Activated CD4-positive, CD25-positive, alpha-beta regulatory T cell treated with anti-CD3 and anti-CD28 coated beads, Interleukin-2, amount 50 U/mL, for 24 hours (primary cell): ENCODE measurements at regions not wholly inside any gene's neighbourhood (a gene's known extent, or its start where the extent isn't known, plus 50 kb on each side); places are given as distances from the start of the nearest gene placed in this dataset.

Experiments
- ATAC-seq, 2 donors: fragments of 150-1000 bp; cut with Tn5 transposase; one replicate each; pipeline ENCODE4 v1.10.0; 2021; ENCODE audit warnings: mild to moderate bottlenecking in 1 of 2, moderate library complexity in 1 of 2

DNA sequence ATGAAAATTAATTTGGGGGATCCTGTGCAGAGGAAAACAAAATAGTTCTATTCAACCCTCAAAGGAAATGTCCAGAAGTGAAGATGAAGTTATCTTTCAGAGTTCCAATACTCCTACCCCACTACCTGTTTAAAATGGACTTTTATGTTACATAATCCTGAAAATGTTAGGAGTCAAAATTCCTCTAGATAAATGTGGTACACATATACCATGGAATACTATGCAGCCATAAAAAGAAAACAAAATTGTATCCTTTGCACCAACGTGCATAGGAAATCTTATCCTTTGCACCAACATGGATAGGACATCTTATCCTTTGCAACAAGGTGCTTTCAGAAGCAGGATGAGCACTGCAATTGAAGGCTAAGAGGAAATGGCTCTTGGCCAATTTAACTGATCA, 245.2 kb downstream of the LTN1 start:
- no peak for ATAC-seq

DNA sequence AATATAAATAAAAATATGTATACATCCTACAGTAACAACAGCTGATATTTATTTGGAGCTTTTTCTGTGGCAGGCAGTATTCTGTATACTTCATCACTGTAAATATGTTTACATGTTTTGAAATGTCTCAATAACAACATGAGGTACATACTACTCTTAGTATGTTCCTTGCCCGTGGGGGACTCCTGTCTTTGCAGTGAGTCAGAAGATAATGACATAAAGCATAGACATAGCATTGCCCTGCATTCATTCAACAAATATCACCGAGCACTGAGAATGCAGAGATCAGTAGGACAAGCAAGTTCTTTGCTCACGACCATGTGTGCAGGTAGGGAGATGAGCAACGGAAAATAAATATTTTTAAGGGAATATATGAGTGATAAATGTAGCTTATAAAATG, 246.5 kb downstream of the LTN1 start:
- no peak for ATAC-seq

DNA sequence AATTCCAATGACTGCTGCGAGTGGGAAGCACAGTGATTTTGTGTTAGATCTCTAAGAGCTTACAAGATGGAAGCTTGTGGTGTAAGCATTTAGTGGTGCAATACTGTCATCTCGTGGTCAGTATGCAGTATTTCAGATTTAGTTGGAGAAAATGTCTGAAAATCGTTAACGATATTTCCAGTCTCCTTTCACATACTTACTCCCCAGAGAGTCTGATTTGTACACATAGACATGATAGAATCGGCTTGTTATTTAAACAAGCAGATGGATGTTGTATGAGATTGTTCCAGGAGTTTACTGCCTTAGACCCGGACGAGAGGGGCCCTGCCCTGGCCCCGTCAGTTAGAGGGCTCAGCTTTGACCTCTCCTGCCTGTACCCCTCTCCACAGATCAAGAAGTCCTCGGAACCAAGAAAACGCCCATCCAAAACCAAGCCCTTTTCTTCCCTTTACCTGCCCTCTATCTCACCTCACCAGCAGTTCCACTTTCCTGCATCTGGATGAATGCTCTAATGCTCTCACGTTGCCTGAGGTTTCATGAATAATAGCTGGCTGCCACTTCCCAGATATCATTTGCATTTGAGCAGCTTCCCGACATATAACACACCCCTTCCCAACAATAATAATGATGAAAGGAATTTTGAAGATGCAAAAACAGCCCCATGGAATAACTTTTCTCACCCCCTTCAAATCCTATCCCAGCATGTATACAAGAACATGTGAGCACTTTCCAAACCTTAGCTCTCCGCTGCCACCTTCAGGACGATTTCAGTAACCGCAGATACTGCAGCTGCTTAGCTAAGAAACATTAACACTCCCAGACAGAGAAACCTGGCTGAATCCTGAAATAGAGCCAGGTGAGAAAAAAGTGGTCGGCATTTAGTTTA, 247.3 kb downstream of the LTN1 start:
- ATAC-seq = peak; percentile 73 to 86

DNA sequence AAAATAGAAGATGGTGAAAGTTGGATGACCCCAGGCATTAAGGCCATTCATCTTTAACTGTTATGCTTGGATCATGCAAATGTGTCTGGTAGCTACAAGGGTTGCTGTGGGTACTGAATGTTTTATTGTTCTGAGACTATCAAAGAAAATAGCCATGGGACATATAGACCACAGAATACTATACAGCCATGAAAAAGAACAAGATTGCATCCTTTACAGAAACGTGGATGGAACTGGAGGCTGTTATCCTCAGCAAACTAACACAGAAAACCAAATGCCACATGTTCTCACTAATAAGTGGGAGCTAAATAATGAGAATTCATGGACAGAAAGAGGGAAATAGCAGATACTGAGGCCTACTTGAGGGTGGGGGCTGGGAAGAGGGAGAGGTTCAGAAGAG, 249.0 kb downstream of the LTN1 start:
- no peak for ATAC-seq

DNA sequence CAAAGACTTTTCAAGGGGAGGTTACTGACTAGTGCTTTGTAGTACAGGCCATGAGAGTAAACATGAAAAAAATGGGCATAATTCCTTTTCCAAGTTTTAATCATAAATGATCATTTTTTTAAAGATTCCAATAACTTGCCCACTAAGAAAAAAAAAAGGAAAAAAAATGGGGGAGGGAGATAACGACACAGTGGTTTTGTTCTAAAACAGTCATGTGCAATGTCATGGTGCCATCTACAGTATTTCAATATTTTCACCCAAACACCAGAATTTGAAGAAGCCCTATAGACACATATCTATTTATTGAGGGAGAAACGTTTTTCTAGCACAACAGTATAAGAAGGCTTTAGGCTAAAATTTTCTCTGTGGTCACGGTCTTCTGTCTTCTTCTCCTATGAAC, 250.2 kb downstream of the LTN1 start:
- ATAC-seq = no peak

DNA sequence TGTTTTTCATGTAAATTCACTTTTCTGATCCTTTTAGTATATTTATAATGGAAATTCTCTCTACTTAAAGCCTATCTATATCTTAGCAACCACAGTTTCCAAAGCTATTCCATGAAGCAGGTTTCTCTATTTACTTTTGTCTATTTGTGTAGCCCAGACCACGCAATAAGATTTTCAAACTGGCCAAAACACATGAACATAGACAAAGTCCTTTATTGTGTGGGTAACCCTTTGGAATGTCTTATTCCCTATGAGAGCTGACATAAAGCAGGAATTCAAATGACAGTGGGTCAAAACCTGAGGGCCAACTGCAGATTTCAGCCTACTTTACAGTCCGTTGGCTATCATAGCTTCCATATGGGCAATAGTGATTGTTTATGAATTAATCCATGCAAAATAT, 252.6 kb downstream of the LTN1 start:
- ATAC-seq = no peak

DNA sequence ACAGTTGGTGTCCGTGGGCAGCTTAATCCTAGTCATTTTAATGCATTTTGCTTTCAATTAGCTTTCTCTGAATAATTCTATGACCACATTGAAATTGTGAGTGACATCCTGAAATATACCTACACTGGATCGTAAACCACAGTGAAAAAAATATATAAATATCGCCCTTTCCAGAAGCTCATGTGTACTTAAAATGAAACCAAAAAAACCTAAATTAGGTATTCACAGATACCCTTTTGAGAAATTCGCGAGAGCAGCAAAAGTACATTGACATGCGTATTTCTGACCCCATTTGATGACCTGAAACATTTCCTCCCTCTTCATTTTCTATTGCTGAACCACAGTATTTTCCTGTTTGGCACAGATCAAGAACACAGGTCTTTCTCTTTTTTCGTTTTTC, 253.8 kb downstream of the LTN1 start:
- ATAC-seq = peak in 1 of 2 donors; percentile 36

DNA sequence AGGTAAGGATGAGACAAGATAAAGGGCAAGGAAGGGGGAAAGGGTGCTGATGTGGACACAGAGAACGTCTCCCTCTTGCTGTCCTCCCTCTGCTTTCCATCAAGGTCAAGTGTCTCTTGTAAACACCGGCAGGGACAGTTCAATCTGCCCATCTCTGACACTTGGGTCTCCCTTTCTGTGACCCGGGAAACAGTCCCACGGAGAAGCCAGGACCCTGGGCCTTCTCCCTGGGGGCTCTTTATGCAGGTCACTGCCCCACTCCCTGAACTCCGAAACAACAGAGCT, 254.3 kb downstream of the LTN1 start:
- ATAC-seq = no peak

DNA sequence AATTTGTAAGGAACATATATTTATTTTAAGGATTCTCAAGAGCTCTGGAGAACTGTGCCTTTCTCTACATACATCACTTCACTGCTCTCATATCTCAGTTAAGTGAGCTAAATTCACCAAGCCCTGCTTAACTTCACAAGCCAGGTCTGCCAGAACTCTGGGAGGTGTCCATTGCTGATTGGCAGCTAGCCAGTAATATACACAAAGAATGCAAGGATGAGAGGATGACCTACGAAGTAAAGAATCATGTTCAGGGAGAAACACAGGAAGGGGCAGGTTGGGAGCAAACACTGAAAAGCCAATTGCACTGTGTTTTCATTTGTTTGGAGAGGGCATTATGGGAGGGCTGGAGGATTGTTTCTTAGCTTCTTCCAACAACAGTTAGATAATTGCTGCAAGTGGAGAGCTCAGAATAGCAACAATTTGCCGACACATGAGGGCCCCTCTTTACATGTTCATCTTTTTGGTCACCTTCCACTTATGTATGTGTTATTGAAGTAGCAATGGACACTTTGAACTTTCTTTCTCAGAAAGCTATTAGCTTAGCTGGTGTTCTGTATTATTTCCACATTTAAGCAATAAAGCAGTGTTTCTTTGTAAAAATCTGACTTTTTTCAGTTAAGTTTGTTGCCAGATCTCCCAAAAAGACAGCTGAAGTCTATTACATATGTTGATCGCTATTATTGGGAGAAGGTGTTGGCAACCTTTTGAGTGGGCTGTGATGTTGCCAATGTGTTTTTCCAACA, 254.8 kb downstream of the LTN1 start:
- ATAC-seq = no peak

DNA sequence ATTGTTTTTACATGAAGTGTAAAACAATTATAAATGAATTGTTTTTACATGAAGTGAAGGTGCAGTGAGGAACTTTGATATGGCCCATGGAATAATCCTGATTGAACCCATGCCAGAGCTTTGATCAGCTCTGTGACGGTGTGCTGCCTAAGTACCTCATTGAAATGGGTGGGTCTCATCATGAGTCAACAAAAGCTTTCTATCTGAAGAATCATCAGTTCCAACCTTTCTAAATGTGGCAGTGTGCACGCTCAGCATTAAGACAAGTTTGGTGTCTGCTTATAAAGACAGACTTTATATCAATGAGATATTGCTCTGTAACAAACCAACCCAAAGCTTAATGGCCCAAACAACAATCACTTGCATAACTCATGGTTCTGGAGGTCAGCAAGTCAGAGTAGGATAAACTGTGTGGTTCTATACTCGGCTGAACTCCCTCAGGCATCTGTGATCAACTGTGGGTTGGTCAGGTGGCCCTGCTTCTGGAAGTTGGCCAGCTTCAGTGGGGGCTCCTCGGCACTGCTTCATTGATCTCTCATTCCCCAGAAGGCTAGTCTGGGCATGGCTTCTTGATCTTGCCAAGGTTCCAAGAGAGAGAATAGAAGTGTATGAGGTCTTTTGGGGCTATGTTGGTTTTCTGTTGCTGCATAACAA, 258.0 kb downstream of the LTN1 start:
- ATAC-seq = no peak

DNA sequence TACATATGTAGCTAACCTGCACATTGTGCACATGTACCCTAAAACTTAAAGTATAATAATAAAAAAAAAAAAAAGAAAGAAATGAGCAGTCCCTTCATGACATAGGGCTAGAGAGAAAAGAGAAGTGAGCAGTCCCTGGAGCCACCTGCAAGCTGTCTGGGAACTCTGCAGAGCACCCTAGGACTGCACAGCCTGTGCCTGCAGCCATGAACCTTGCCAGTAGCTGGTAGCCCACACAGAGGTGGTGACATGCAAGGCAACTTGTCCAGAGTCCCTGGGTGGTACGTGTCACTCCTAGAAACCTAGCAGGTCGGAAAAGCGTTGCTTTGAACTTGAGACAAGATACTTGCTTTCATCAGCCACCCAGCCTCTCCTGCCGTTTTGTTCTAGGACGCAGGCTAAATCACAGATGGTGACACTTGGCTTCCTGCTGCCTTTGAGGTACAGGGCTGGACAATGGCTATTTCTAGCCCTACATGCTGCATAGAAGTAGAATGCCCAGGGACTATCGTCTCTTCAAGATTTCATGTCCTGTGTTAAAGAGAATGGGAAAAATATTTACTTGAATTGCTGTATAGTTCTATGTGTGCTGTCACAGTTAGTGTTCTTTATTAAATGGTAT, 260.9 kb downstream of the LTN1 start:
- ATAC-seq = no peak

DNA sequence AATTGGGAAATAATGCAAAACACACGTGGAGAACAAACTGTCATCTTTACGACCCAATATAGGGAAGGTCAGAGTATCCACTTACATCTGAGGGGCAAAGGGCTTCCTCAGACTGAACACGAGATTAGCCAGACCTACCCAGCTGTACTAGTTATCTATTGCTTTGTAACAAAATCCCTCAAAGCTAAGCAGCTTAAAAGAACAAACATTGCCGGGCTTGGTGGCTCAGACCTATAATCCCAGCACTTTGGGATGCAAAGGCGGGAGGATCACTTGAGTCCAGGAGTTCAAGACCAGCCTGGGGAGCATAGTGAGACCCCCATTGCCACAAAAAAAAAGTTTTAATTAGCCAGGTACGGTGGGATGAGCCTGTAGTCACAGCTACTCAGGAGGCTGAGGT, 262.8 kb downstream of the LTN1 start:
- no peak for ATAC-seq

DNA sequence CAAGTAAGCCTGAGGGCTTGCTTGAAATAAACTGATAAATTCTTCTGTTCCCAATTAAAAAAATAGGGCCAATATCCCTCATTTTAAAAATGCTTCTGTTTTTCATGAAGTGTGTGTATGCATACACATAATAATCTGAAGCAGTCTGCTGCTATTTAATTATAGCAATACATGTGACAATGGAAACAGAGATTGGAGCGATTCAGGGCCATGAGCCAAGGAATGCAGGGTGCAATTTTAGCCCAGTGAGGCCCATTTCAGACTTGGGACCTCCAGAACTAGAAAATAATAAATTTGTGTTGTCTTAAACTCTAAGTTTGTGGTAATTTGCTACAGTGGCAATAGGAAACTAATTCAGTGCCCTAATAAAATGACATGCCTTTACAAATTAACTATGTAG, 264.9 kb downstream of the LTN1 start:
- no peak for ATAC-seq

DNA sequence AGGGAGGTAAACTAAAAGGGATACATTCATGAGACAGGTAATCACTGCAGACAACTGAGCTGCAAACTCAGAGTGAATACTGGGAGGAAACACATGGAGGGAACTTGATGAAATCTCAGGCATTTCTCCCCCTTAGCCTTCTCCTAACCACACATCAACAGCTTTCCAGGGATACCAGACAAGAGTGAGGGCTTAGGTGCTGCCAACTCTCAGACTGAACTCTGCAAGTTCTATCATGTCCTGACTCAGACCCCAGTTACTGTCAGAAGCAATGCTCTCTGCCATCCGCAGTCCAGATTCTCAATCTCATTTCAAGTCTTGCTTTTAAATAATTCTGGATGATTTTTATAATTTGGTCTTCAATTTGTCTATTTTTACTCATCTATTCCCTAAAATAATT, 267.3 kb downstream of the LTN1 start:
- ATAC-seq = no peak

DNA sequence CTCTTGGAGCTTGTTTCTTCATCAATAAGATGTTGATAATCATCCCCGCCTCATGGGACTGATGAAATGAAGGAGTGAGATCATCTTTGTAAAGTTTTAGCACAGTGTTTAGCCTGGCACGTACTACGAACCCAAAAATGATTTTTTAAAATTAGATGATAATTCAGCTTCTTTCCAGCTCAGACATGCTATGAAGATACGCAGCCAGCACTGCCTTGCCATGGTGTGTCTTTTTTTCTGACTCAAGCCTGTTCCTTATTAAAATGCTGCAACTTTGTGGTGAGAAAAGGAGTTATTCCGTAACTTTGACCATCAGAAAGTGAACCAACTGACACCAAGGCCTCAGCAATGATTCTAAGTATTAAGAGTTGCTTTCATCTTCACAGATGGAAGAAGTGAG, 269.0 kb downstream of the LTN1 start:
- no peak for ATAC-seq

DNA sequence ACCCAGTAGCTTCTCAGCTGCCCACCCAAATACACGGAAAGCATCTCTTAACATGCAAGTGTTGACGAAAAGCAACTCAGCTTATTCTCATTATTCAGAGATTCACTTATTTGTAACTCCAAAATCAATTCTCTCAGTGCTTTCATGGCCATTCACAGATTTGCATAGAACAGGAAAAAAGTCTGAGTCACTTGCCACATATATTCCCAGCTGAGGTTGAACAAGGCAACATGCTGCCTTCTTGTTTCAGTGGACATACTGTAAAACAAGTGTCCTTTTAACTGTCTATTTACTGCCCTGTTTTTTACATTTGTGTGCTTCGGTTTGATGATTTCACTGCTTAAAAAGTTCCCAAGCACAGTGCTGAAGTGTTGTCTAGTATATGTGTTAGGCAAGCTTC, 273.0 kb downstream of the LTN1 start:
- ATAC-seq = no peak

DNA sequence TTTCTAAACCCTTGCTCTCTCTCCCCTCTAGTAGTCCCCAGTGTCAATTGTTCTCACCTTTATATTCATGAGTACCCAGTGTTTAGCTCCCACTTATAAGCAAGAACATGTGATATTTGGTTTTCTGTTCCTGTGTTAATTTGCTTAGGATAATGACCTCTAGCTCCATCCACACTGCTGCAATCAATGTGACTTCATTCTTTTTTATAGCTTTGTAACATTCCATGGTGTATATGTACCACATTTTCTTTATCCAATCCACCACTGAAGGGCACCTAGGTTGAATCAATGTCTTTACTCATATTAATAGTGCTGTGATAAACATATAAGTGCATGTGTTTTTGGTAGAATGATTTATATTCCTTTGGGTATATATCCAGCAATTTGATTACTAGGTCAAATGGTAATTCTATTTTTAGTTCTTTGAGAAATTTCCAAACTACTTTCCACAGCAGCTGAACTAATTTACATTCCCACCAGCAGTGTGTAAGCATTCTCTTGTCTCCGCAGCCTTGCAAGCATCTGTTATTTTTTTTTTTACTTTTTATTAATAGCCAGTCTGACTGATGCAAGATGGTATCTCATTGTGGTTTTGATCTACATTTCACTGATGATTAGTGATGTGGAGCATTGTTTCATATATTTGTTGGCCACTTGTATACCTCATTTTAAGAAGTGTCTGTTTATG, 277.8 kb downstream of the LTN1 start:
- ATAC-seq = no peak

DNA sequence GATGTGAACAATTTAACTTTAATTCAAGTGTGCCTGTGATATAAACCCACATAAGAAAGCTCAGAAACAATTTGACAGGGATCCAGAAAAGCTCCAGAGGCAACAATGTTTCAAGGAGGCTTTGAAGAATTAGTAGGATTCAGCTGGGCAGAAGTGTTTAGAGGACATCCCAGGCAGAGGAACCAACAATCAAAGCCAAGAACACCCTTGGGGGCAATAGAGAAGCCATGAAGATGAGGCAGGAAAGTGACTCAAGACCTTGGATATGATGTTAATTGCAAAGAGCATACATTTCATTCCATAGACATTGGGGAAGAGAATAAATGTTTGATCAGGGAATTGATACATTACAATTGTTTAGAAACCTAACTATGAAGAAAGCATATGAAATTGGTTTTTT, 280.3 kb downstream of the LTN1 start:
- ATAC-seq = no peak

DNA sequence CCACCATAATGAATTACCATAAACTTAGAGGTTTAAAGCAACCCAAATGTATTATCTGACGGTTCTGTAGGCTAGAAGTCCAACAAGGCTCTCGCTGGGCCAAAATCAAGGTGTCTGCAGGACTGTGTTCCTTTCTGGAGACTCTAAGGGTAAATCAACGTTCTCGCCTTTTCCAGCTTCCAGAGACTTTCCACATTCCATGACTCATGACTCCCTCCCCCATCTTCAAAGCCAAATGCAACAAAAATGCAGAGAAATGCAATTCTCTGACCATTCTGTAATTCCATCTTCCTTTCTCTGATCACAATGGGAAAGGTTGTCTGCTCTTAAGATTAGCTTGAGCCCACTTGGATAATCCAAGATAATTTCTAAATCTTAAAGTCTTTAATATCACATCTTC, 287.1 kb downstream of the LTN1 start:
- ATAC-seq = no peak

DNA sequence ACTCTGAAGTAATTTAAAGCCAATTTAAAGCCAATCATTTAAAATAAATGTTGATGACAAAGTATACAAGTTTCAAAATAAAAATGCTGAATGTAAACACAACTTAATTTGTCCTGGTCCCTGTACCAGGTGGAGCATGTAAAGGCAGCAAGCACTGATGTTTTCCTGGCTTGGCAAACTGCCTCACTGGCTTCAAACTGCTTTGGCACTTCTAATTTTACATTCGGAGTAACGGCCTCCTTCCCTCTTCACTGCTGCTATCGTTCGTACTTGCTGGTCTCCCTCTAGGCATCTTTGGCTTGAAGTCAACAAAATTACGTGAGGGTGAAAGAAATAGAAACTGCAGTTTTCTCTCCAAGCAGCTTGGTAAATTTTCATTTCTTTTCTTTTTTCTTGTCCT, 287.9 kb downstream of the LTN1 start:
- ATAC-seq = no peak

DNA sequence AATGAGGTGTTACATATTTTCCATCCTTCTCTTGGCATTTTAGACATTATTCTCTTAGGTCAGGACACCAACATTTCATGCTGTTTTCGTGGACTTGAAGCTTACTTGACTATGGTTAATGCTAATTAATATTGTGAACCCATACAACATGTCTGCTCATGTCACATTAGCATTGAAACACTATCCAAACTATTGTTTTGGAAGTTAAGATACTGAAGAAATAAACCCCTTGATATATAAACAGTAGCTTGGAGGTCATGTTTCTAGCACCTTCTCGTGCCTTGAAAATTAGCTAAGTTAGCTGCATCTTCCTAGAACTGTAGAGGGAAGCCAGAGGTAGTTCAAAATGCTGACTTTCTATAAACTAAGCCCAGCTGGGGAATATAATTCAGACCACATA, 288.8 kb downstream of the LTN1 start:
- no peak for ATAC-seq

DNA sequence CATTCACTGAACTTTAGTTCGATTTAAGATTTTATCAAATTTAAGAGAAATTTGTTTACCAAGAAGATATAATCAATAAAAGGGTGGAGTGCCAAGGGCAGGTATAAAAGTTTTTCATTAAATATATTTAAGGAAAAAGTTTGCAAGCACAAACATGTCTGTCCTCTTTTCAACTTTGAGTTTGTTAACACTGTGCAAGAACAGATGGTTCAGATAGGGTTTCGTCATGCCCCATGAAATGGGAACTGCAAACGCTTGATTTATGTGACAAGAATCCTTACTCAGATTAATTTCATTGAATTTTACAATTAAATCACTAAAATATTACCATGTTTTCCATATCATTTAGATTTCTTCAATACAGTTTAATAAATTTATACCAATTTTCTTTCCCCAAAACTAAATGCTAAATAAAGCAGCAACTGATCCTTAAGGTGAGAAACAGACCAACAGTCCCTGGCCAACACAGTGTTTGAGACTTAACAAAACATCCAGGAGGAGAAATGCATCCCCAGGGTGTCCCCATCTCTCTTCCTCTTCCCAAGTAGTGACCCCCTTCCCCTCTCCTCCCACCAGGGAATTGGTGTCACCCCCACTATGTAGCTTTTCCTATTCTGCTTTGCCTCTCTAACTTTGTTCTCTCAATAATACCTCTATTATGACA, 292.9 kb downstream of the LTN1 start:
- ATAC-seq = no peak
